IMR-90 (cell line): ENCODE measurements at regions not wholly inside any gene's neighbourhood (a gene's known extent, or its start where the extent isn't known, plus 50 kb on each side); places are given as distances from the start of the nearest gene placed in this dataset.

Experiments
- ATAC-seq: fragments of 200-7000 bp; cut with Tn5 transposase; 2 replicates; pipeline ENCODE4 v1.9.1; 2020; ENCODE audit warnings: low read depth, mild to moderate bottlenecking, moderate library complexity
- BruUV-seq: library from RNA; stranded (reverse); fragments of 400-500 nt; replicated peaks from 2 replicates; lab custom pipeline; 2021; lab: Mats Ljungman, UMichigan
- CTCF ChIA-PET: fragments of 300-600 bp; formaldehyde crosslinking; extraction: SDS; loops from one replicate; lab custom pipeline; 2021; ENCODE audit warnings: antibody characterized with exemption; lab: Yijun Ruan, JAX
- POLR2A ChIA-PET: fragments of 300-600 bp; sonication (Branson Sonifier 250); formaldehyde crosslinking; loops from one replicate; lab custom pipeline; 2022; ENCODE audit warnings: antibody characterized with exemption; ENCODE audit not compliant: unreplicated experiment; lab: Charles Lee
- DNase-seq: peaks from one replicate; pipeline ENCODE4 v3.0.0; 2013
- H2AFZ ChIP-seq: replicated peaks from 2 replicates; pipeline ENCODE3; 2013; ENCODE audit warnings: low read length, mild to moderate bottlenecking; ENCODE audit not compliant: poor library complexity
- H2AK5ac ChIP-seq: 2 replicates; pipeline ENCODE4 v1.6.1; 2013; ENCODE audit warnings: low read depth, low read length, inconsistent platforms
- H2AK9ac ChIP-seq: replicated peaks from 2 replicates; pipeline ENCODE3; 2013; ENCODE audit warnings: mild to moderate bottlenecking, low read depth, low read length, moderate library complexity; ENCODE audit not compliant: poor library complexity
- H2BK120ac ChIP-seq: 2 replicates; pipeline ENCODE4 v1.6.1; 2013; ENCODE audit warnings: low read depth, low read length, inconsistent platforms
- H2BK15ac ChIP-seq: 3 replicates; pipeline ENCODE4 v1.6.1; 2013; ENCODE audit warnings: low read depth, low read length, inconsistent platforms
- H2BK20ac ChIP-seq: 2 replicates; pipeline ENCODE4 v1.6.1; 2013; ENCODE audit warnings: low read depth, mild to moderate bottlenecking, inconsistent platforms, low read length, moderate library complexity
- H2BK5ac ChIP-seq: 2 replicates; pipeline ENCODE4 v1.6.1; 2013; ENCODE audit warnings: mild to moderate bottlenecking, low read depth, low read length, inconsistent platforms; ENCODE audit not compliant: poor library complexity, severe bottlenecking
- H3K14ac ChIP-seq: replicated peaks from 2 replicates; pipeline ENCODE4 v1.6.1; 2013; ENCODE audit warnings: low read depth, low read length, inconsistent platforms
- H3K18ac ChIP-seq: 2 replicates; pipeline ENCODE4 v1.6.1; 2013; ENCODE audit warnings: low read depth, low read length, control low read depth
- H3K23ac ChIP-seq: 2 replicates; pipeline ENCODE4 v1.6.1; 2013; ENCODE audit warnings: low read depth, low read length, inconsistent platforms
- H3K27ac ChIP-seq: 2 replicates; pipeline ENCODE4 v1.5.1; 2013; ENCODE audit warnings: mild to moderate bottlenecking, control low read depth, low read length; ENCODE audit not compliant: insufficient read depth
- H3K27me3 ChIP-seq: 2 replicates; pipeline ENCODE4 v1.6.1; 2013; ENCODE audit warnings: low read length; ENCODE audit not compliant: control insufficient read depth, insufficient read depth
- H3K36me3 ChIP-seq: 2 replicates; pipeline ENCODE4 v1.6.1; 2013; ENCODE audit warnings: low read length, mixed read lengths; ENCODE audit not compliant: control insufficient read depth, insufficient read depth
- H3K4ac ChIP-seq: 2 replicates; pipeline ENCODE4 v1.6.1; 2013; ENCODE audit warnings: low read depth, low read length, inconsistent platforms
- H3K4me1 ChIP-seq: 2 replicates; pipeline ENCODE4 v1.6.1; 2013; ENCODE audit warnings: low read length, mixed read lengths; ENCODE audit not compliant: control insufficient read depth, insufficient read depth
- H3K4me2 ChIP-seq: 2 replicates; pipeline ENCODE4 v1.6.1; 2013; ENCODE audit warnings: low read depth, mild to moderate bottlenecking, control low read depth, low read length, moderate library complexity
- H3K4me3 ChIP-seq: 2 replicates; pipeline ENCODE4 v1.5.1; 2013; ENCODE audit warnings: low read depth, mild to moderate bottlenecking, control low read depth, low read length, moderate library complexity; ENCODE audit not compliant: insufficient read depth
- H3K56ac ChIP-seq: 2 replicates; pipeline ENCODE4 v1.6.1; 2013; ENCODE audit warnings: low read length, inconsistent platforms; ENCODE audit not compliant: insufficient read depth; ENCODE audit errors: extremely low read depth
- H3K79me1 ChIP-seq, 2 experiments: 2 replicates each; pipeline ENCODE4 v1.6.1; 2013; ENCODE audit warnings: low read length in 2 of 2, inconsistent platforms in 1 of 2, low read depth in 1 of 2
- H3K9ac ChIP-seq: 2 replicates; pipeline ENCODE4 v1.6.1; 2013; ENCODE audit warnings: low read depth, low read length, control low read depth
- H3K9me1 ChIP-seq: 2 replicates; pipeline ENCODE4 v1.6.1; 2013; ENCODE audit warnings: low read length, inconsistent platforms; ENCODE audit not compliant: insufficient read depth
- H3K9me3 ChIP-seq: 2 replicates; pipeline ENCODE4 v1.6.1; 2013; ENCODE audit warnings: low read length; ENCODE audit not compliant: control insufficient read depth, insufficient read depth
- H4K20me1 ChIP-seq: 2 replicates; pipeline ENCODE4 v1.6.1; 2013; ENCODE audit warnings: low read length, inconsistent platforms; ENCODE audit not compliant: insufficient read depth
- H4K5ac ChIP-seq: 2 replicates; pipeline ENCODE4 v1.6.1; 2013; ENCODE audit warnings: mild to moderate bottlenecking, low read depth, low read length, control low read depth
- H4K8ac ChIP-seq, 2 experiments: 2 replicates each; pipeline ENCODE4 v1.6.1; 2013; ENCODE audit warnings: low read depth in 2 of 2, low read length in 2 of 2, control low read depth in 1 of 2, inconsistent platforms in 1 of 2
- H4K91ac ChIP-seq: 2 replicates; pipeline ENCODE4 v1.6.1; 2013; ENCODE audit warnings: low read depth, low read length, inconsistent platforms; ENCODE audit not compliant: insufficient read depth
- BHLHE40 ChIP-seq: fragments of 150-350 bp; IDR thresholded peaks from 2 replicates; pipeline ENCODE4 v1.6.1; 2016; ENCODE audit warnings: mild to moderate bottlenecking, low read depth, low read length
- CEBPB ChIP-seq: IDR thresholded peaks from 2 replicates; pipeline ENCODE4 v1.6.1; 2012; ENCODE audit warnings: low read depth, low read length, improper control_type of control experiment
- CTCF ChIP-seq: conservative IDR thresholded peaks from 2 replicates; pipeline ENCODE4 v1.5.1; 2012; ENCODE audit warnings: mild to moderate bottlenecking, low read depth, low read length, improper control_type of control experiment
- MAFK ChIP-seq: IDR thresholded peaks from 2 replicates; pipeline ENCODE4 v1.6.1; 2012; ENCODE audit warnings: low read depth, low read length, improper control_type of control experiment
- MXI1 ChIP-seq: IDR thresholded peaks from 2 replicates; pipeline ENCODE4 v1.6.1; 2012; ENCODE audit warnings: low read depth, mild to moderate bottlenecking, low read length, moderate library complexity, borderline replicate concordance
- NFE2L2 ChIP-seq: fragments of 150-350 bp; IDR thresholded peaks from 2 replicates; pipeline ENCODE4 v1.6.1; 2016; ENCODE audit warnings: low read depth, mild to moderate bottlenecking, low read length
- RFX5 ChIP-seq: IDR thresholded peaks from 2 replicates; pipeline ENCODE4 v1.8.0; 2012; ENCODE audit warnings: low read depth, mild to moderate bottlenecking, low read length, moderate library complexity
- WGBS, 2 experiments: methylation state at CpG; one replicate each; pipeline versions ENCODE4 v1.1.5 to v1.1.7; 2013; ENCODE audit warnings: missing lambda C conversion rate in 2 of 2; ENCODE audit not compliant: insufficient read length in 1 of 2; ENCODE audit errors: extremely low coverage in 2 of 2; 5-methylcytosine and 5-hydroxymethylcytosine counted together
- dilution Hi-C: fragments of 300-500 bp; cut with HindIII; formaldehyde crosslinking; loops from one replicate; pipeline ENCODE4 v1.14.3; 2018; ENCODE audit warnings: low sequenced_read_pairs; ENCODE audit not compliant: unreplicated experiment
- in situ Hi-C: fragments of 300-500 bp; cut with MboI; formaldehyde crosslinking; loops from 3 replicates; pipeline ENCODE4 v1.14.3; 2019; ENCODE audit warnings: low sequenced_read_pairs, inconsistent platforms, mixed read lengths
- intact Hi-C: fragments of 100-400 bp; cut with micrococcal nuclease; formaldehyde crosslinking; loops from 2 replicates; pipeline ENCODE4 v1.10.0; 2022

GRCh38 chr3:174498638-174499037 is 360.5 kb upstream of the NAALADL2 start:
- H4K8ac ChIP-seq = no peak overlapping the region
- no peak overlapping the region for H4K5ac ChIP-seq
- peak overlapping the region; percentile 49; the same call in 1 of the 2 replicates for H3K27ac ChIP-seq
- intact Hi-C loops = no loop called here
- no peak overlapping the region for H4K91ac ChIP-seq
- no peaks in the 10 kb centered on the region; the same call in 1 of the 2 replicates for H3K9me1 ChIP-seq
- no peak overlapping the region; the same call in 1 of the 2 replicates for H3K4me3 ChIP-seq
- ATAC-seq = peak; percentile 86
- no peak overlapping the region for H3K23ac ChIP-seq
- no peak overlapping the region for H3K56ac ChIP-seq
- no peak overlapping the region for H3K14ac ChIP-seq
- H3K4me2 ChIP-seq = peak overlapping the region; percentile 100
- peak; percentile 63 for DNase-seq
- H3K27me3 ChIP-seq = no peaks in the 10 kb centered on the region
- no peak overlapping the region for H3K9ac ChIP-seq
- peak overlapping the region; percentile 81 for H2BK5ac ChIP-seq
- H2BK15ac ChIP-seq = no peak overlapping the region
- no peak overlapping the region for H2BK20ac ChIP-seq
- H3K4me1 ChIP-seq = peaks cover 9% of the 10 kb centered on the region
- peak overlapping the region; percentile 78; the same call in 1 of the 2 replicates for H3K18ac ChIP-seq
- H2AK5ac ChIP-seq = no peak overlapping the region
- dilution Hi-C loops = no loop called here
- POLR2A ChIA-PET = no interaction called here
- H3K79me1 ChIP-seq = 0 out of 4 replicates have a peak, but pooled peaks cover 0 to 4% of the 10 kb centered on the region in 2 experiments
- no CpG with 5 or more reads among the region's 2 CpGs for WGBS, 2 experiments
- H3K36me3 ChIP-seq = no peaks in the 10 kb centered on the region
- CTCF ChIA-PET = interaction anchor here (0.6 kb wide), 1 partner anchor 62 kb away, joined by 3 read pairs; no protein-coding TSS in a partner anchor
- H2AK9ac ChIP-seq = no peak overlapping the region
- no peaks in the 10 kb centered on the region for H3K9me3 ChIP-seq
- in situ Hi-C loops = no loop called here
- BruUV-seq = no TSS peak
- no peak overlapping the region for H2BK120ac ChIP-seq
- H3K4ac ChIP-seq = no peak overlapping the region
- no peak overlapping the region for H2AFZ ChIP-seq
- no peaks in the 10 kb centered on the region for H4K20me1 ChIP-seq
- TF ChIP-seq CTCF (no peak), NFE2L2 (no peak), BHLHE40 (no peak), MAFK (no peak), RFX5 (no peak), CEBPB (no peak), MXI1 (no peak)
